SK-N-MC (cell line): ENCODE measurements at regions not wholly inside any gene's neighbourhood (a gene's known extent, or its start where the extent isn't known, plus 50 kb on each side); places are given as distances from the start of the nearest gene placed in this dataset.

Experiments used
- EZH2 ChIP-seq: fragments of 200-600 bp; sonication (generic); IDR thresholded peaks from one replicate; pipeline ENCODE4 v1.6.1; 2017; ENCODE audit warnings: antibody characterized with exemption
- FOXP2 ChIP-seq: optimal IDR thresholded peaks from 2 replicates; pipeline ENCODE3; 2011; ENCODE audit warnings: mild to moderate bottlenecking, moderate library complexity; ENCODE audit not compliant: insufficient read depth; ENCODE audit errors: extremely low read length, control extremely low read depth
- POLR2AphosphoS5 ChIP-seq: IDR thresholded peaks from 2 replicates; pipeline ENCODE4 v1.6.1; 2012; ENCODE audit warnings: mild to moderate bottlenecking, low read depth, low read length, borderline replicate concordance

DNA sequence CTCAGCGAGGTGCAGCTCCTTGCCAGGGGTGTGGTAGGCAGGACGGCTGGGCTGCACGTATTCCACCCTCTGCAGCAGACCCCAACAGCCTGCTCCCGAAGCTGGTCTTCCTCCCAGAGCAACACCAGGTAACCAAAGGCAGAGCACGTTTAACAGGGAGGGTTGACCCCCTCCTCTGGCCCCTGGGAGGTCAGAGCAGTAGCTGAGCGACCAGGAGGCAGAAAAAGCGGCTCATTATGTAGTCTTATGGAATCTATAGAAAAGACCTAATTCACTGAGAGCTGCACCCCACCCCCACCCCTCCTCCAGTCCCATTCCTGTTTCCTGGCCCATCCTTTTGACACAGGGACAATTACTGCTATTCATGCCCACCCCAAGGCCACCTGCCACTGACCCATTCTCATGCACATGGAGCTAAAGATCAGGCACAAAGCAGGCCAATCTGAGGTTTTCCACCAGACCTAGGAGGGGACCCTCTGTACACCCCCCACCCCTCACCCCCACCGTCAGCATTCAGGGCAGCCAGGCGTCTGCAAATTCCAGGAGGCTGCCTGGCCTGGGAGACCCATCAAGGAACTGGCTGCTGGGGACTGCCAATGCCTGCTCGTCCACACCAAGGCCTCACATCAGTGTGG, 60.9 kb upstream of the FZD7 start:
- no peak for TF ChIP-seq EZH2
- TF ChIP-seq POLR2AphosphoS5, result no peak
- no peak for TF ChIP-seq FOXP2
